H9 (cell line): ENCODE measurements at regions not wholly inside any gene's neighbourhood (a gene's known extent, or its start where the extent isn't known, plus 50 kb on each side); places are given as distances from the start of the nearest gene placed in this dataset.

Source experiments
- DNase-seq: peaks from one replicate; pipeline ENCODE4 v3.0.0-alpha.2; 2017
- H2AFZ ChIP-seq: one replicate; pipeline ENCODE4 v1.6.1; 2013; ENCODE audit warnings: mild to moderate bottlenecking, low read length, control low read depth, moderate library complexity
- H2AK5ac ChIP-seq: 2 replicates; pipeline ENCODE4 v1.6.1; 2013; ENCODE audit warnings: low read length, control low read depth, mixed read lengths; ENCODE audit not compliant: insufficient read length
- H2BK120ac ChIP-seq: one replicate; pipeline ENCODE4 v1.6.1; 2013; ENCODE audit warnings: low read depth, mild to moderate bottlenecking, low read length, control low read depth, inconsistent platforms; ENCODE audit not compliant: poor library complexity, severe bottlenecking
- H2BK12ac ChIP-seq: 2 replicates; pipeline ENCODE4 v1.6.1; 2013; ENCODE audit warnings: low read length, control low read depth, mixed read lengths, low read depth; ENCODE audit not compliant: insufficient read length
- H2BK15ac ChIP-seq: 2 replicates; pipeline ENCODE4 v1.6.1; 2013; ENCODE audit warnings: low read depth, low read length, control low read depth
- H2BK20ac ChIP-seq: one replicate; pipeline ENCODE4 v1.6.1; 2013; ENCODE audit warnings: low read depth, mild to moderate bottlenecking, low read length, control low read depth, inconsistent platforms; ENCODE audit not compliant: poor library complexity, severe bottlenecking
- H2BK5ac ChIP-seq: 2 replicates; pipeline ENCODE4 v1.6.1; 2013; ENCODE audit warnings: low read length, control low read depth, mixed read lengths; ENCODE audit not compliant: insufficient read length
- H3K14ac ChIP-seq: 2 replicates; pipeline ENCODE4 v1.6.1; 2013; ENCODE audit warnings: low read length, control low read depth; ENCODE audit not compliant: insufficient read depth
- H3K18ac ChIP-seq: 2 replicates; pipeline ENCODE4 v1.6.1; 2013; ENCODE audit warnings: low read depth, mild to moderate bottlenecking, mixed read lengths, low read length, control low read depth; ENCODE audit not compliant: insufficient read length
- H3K23ac ChIP-seq: 2 replicates; pipeline ENCODE4 v1.6.1; 2013; ENCODE audit warnings: low read length, control low read depth, mixed read lengths, low read depth; ENCODE audit not compliant: insufficient read length
- H3K23me2 ChIP-seq: 2 replicates; pipeline ENCODE4 v1.6.1; 2013; ENCODE audit warnings: low read depth, mild to moderate bottlenecking, mixed read lengths, low read length, control low read depth; ENCODE audit not compliant: insufficient read length, poor library complexity, severe bottlenecking
- H3K27ac ChIP-seq: 2 replicates; pipeline ENCODE4 v1.5.1; 2013; ENCODE audit warnings: low read length, control low read depth, mixed read lengths, low read depth; ENCODE audit not compliant: insufficient read length
- H3K27me3 ChIP-seq: 2 replicates; pipeline ENCODE4 v1.6.1; 2013; ENCODE audit warnings: low read length, control low read depth, inconsistent platforms; ENCODE audit not compliant: insufficient read depth
- H3K4ac ChIP-seq: 2 replicates; pipeline ENCODE4 v1.6.1; 2013; ENCODE audit warnings: low read depth, mild to moderate bottlenecking, control low read depth, inconsistent platforms, low read length, moderate library complexity
- H3K4me1 ChIP-seq: 2 replicates; pipeline ENCODE4 v1.6.1; 2013; ENCODE audit warnings: low read length, control low read depth, inconsistent platforms; ENCODE audit not compliant: insufficient read depth
- H3K4me2 ChIP-seq: 2 replicates; pipeline ENCODE4 v1.6.1; 2013; ENCODE audit warnings: low read length, control low read depth, mixed read lengths; ENCODE audit not compliant: insufficient read length, insufficient read depth
- H3K56ac ChIP-seq: 2 replicates; pipeline ENCODE4 v1.6.1; 2013; ENCODE audit warnings: low read depth, mild to moderate bottlenecking, mixed read lengths, low read length, control low read depth; ENCODE audit not compliant: insufficient read length
- H3K79me1 ChIP-seq: 2 replicates; pipeline ENCODE4 v1.6.1; 2013; ENCODE audit warnings: low read depth, mild to moderate bottlenecking, moderate library complexity, low read length, control low read depth, inconsistent platforms; ENCODE audit not compliant: insufficient read depth, poor library complexity, severe bottlenecking
- H3K79me2 ChIP-seq: 2 replicates; pipeline ENCODE4 v1.6.1; 2013; ENCODE audit warnings: low read length, control low read depth, inconsistent platforms; ENCODE audit not compliant: insufficient read depth
- H3K9ac ChIP-seq: 2 replicates; pipeline ENCODE4 v1.6.1; 2013; ENCODE audit warnings: low read length, control low read depth, mixed read lengths; ENCODE audit not compliant: insufficient read length; ENCODE audit errors: extremely low read depth
- H3K9me3 ChIP-seq: one replicate; pipeline ENCODE4 v1.6.1; 2013; ENCODE audit warnings: low read depth, low read length, inconsistent platforms; ENCODE audit not compliant: control insufficient read depth
- H3T11ph ChIP-seq: one replicate; pipeline ENCODE4 v1.6.1; 2013; ENCODE audit warnings: mild to moderate bottlenecking, low read length, control low read depth, inconsistent platforms
- H4K20me1 ChIP-seq: one replicate; pipeline ENCODE4 v1.6.1; 2013; ENCODE audit not compliant: control insufficient read depth, insufficient read length, insufficient read depth
- H4K5ac ChIP-seq: 2 replicates; pipeline ENCODE4 v1.6.1; 2013; ENCODE audit warnings: low read depth, mild to moderate bottlenecking, mixed read lengths, low read length, control low read depth; ENCODE audit not compliant: insufficient read length
- H4K8ac ChIP-seq: replicated peaks from 2 replicates; pipeline ENCODE4 v1.6.1; 2013; ENCODE audit warnings: low read length, control low read depth, mixed read lengths, low read depth; ENCODE audit not compliant: insufficient read length
- H4K91ac ChIP-seq: 2 replicates; pipeline ENCODE4 v1.6.1; 2013; ENCODE audit warnings: low read depth, mild to moderate bottlenecking, moderate library complexity, mixed read lengths, low read length, control low read depth; ENCODE audit not compliant: insufficient read length
- H3K27ac Mint-ChIP-seq, 3 experiments: 2 replicates in 2 of 3; 3 replicates in 1 of 3; pipeline ENCODE4 v1.8.0; 2020 to 2021; ENCODE audit warnings: mixed read lengths in 3 of 3, mild to moderate bottlenecking in 1 of 3, moderate library complexity in 1 of 3
- H3K27me3 Mint-ChIP-seq: 2 replicates; pipeline ENCODE4 v1.8.0; 2021; ENCODE audit warnings: low read depth, mild to moderate bottlenecking, moderate library complexity, mixed read lengths
- H3K36me3 Mint-ChIP-seq, 3 experiments: 2 replicates in 2 of 3; 3 replicates in 1 of 3; pipeline ENCODE4 v1.8.0; 2020 to 2021; ENCODE audit warnings: low read depth in 3 of 3, mixed read lengths in 3 of 3; ENCODE audit not compliant: insufficient read depth in 1 of 3
- H3K4me1 Mint-ChIP-seq, 2 experiments: 2 replicates each; pipeline ENCODE4 v1.8.0; 2020; ENCODE audit warnings: mixed read lengths in 2 of 2
- H3K4me3 Mint-ChIP-seq, 2 experiments: 2 replicates in 1 of 2; 3 replicates in 1 of 2; pipeline ENCODE4 v1.8.0; 2020 to 2021; ENCODE audit warnings: mild to moderate bottlenecking in 2 of 2, mixed read lengths in 2 of 2, moderate library complexity in 1 of 2
- H3K9me3 Mint-ChIP-seq, 2 experiments: 2 replicates in 1 of 2; 3 replicates in 1 of 2; pipeline ENCODE4 v1.8.0; 2020; ENCODE audit warnings: mild to moderate bottlenecking in 2 of 2, mixed read lengths in 2 of 2, moderate library complexity in 1 of 2
- WGBS: extraction: QIAGEN DNeasy Blood & Tissue Kit; methylation state at CpG from one replicate; pipeline ENCODE4 v1.1.7; 2013; ENCODE audit warnings: missing lambda C conversion rate, low lambda C conversion rate, mixed read lengths; ENCODE audit not compliant: insufficient read length; ENCODE audit errors: extremely low coverage; 5-methylcytosine and 5-hydroxymethylcytosine counted together
- TF ChIP-seq, protein P1 (sequence below): fragments of 200-600 bp; sonication (generic); conservative IDR thresholded peaks from 3 replicates; pipeline ENCODE4 v1.8.0; 2021; ENCODE audit warnings: antibody characterized with exemption, mild to moderate bottlenecking

DNA sequence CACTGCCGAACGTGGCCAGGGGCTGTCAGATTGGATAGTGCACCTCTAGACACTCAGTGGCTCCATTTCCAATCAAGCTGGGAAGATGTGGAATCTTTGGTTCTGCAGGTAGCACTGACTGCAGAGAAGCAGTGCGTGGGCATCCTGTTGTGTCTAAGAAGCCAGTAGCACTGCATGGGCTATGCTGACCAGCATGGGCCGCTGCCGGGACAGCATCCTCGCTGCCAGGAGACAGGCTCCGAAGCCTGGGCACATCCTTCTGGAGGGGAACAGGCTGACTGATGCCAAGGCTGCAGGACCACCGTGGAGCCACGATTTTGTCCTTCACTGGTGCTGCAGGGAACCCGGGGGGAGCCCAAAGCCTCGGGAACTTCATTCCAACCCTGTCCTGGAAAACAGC lies 649.4 kb downstream of the NPHP4 start:
- no CpG with 5 or more reads among the region's 11 CpGs for WGBS
- TF ChIP-seq, protein P1, sequence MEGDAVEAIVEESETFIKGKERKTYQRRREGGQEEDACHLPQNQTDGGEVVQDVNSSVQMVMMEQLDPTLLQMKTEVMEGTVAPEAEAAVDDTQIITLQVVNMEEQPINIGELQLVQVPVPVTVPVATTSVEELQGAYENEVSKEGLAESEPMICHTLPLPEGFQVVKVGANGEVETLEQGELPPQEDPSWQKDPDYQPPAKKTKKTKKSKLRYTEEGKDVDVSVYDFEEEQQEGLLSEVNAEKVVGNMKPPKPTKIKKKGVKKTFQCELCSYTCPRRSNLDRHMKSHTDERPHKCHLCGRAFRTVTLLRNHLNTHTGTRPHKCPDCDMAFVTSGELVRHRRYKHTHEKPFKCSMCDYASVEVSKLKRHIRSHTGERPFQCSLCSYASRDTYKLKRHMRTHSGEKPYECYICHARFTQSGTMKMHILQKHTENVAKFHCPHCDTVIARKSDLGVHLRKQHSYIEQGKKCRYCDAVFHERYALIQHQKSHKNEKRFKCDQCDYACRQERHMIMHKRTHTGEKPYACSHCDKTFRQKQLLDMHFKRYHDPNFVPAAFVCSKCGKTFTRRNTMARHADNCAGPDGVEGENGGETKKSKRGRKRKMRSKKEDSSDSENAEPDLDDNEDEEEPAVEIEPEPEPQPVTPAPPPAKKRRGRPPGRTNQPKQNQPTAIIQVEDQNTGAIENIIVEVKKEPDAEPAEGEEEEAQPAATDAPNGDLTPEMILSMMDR = no peak
- no peak overlapping the region for H2AK5ac ChIP-seq

More for the DNA sequence above, 649.4 kb downstream of the NPHP4 start:
- Histone ChIP-seq H3K79me1 (no peaks in the 10 kb centered on the region), H3K4me2 (no peak overlapping the region), H3K4me1 (no peaks in the 10 kb centered on the region), H2AFZ (no peak overlapping the region), H2BK5ac (no peak overlapping the region), H3K4ac (no peak overlapping the region), H2BK12ac (no peak overlapping the region), H3K9me3 (no peaks in the 10 kb centered on the region), H3K18ac (no peak overlapping the region), H3K27me3 (no peaks in the 10 kb centered on the region), H4K20me1 (no peaks in the 10 kb centered on the region), H3K23ac (no peak overlapping the region), H4K5ac (no peak overlapping the region), H4K91ac (no peak overlapping the region), H2BK15ac (no peak overlapping the region), H3K9ac (no peak overlapping the region), H3K14ac (no peak overlapping the region), H4K8ac (no peak overlapping the region), H3K27ac (no peak overlapping the region), H3K23me2 (no peaks in the 10 kb centered on the region), H3K56ac (no peak overlapping the region), H2BK20ac (no peak overlapping the region), H3K79me2 (no peaks in the 10 kb centered on the region), H3T11ph (no peak overlapping the region), H2BK120ac (no peak overlapping the region)
- Mint-ChIP-seq H3K9me3 (no peaks in the 10 kb centered on the region; a peak in 1 of 5 replicates), H3K27me3 (peaks cover 20% of the 10 kb centered on the region), H3K36me3 (no peaks in the 10 kb centered on the region), H3K27ac (no peak overlapping the region), H3K4me1 (no peaks in the 10 kb centered on the region), H3K4me3 (no peak overlapping the region)
- DNase-seq = no peak
